ENCODE measurements at regions not wholly inside any gene's neighbourhood (a gene's known extent, or its start where the extent isn't known, plus 50 kb on each side); places are given as distances from the start of the nearest gene placed in this dataset.
A peak's percentile ranks its signal among the peaks of the same experiment; 100 is the strongest.

DNA sequence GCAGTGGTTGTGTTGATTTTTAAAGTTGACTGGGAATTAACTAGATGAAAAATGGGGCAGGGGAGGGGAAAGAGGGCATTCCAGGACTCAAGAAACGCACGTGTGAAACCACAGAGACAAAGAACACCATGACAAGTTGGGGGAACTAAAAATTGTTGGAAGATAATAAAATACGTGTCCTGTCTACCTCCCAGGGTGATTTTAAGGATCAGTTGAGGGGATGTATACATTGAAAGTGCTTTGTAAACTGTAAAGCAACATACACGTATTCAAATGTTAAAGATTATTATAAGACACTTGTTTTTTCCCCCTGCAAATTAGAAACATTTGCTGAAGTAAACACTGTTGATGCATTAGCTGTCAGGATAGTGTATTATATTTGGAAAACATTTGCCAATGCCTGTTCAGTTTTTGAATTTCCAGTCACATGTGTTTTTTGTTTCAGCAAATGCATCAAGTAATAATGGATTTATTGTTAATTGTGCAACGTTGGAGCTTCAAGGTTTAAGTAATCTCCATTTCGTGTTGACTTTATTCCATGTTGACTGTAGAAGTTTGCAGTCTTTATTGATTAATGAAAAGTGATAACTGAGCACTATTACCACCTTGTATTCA is 412.7 kb downstream of the ACTL7B start (continued):
- TF ChIP-seq, protein P1, sequence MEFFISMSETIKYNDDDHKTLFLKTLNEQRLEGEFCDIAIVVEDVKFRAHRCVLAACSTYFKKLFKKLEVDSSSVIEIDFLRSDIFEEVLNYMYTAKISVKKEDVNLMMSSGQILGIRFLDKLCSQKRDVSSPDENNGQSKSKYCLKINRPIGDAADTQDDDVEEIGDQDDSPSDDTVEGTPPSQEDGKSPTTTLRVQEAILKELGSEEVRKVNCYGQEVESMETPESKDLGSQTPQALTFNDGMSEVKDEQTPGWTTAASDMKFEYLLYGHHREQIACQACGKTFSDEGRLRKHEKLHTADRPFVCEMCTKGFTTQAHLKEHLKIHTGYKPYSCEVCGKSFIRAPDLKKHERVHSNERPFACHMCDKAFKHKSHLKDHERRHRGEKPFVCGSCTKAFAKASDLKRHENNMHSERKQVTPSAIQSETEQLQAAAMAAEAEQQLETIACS (CRISPR knock-in tag; IDR thresholded peaks at IDR 0.05), result no peak
- TF ChIP-seq, protein P2, sequence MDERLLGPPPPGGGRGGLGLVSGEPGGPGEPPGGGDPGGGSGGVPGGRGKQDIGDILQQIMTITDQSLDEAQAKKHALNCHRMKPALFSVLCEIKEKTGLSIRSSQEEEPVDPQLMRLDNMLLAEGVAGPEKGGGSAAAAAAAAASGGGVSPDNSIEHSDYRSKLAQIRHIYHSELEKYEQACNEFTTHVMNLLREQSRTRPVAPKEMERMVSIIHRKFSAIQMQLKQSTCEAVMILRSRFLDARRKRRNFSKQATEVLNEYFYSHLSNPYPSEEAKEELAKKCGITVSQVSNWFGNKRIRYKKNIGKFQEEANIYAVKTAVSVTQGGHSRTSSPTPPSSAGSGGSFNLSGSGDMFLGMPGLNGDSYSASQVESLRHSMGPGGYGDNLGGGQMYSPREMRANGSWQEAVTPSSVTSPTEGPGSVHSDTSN (CRISPR knock-in tag; IDR thresholded peaks at IDR 0.05), result no peak
- TF ChIP-seq ZGPAT (CRISPR knock-in tag; IDR thresholded peaks at IDR 0.05) (peak; percentile 46; the same call in 1 of the 2 replicates), RCOR2 (CRISPR knock-in tag; IDR thresholded peaks at IDR 0.05) (0 out of 2 replicates have a peak, but pooled peaks have one; percentile 52), ZNF44 (CRISPR knock-in tag; IDR thresholded peaks at IDR 0.05) (no peak), ZMYM2 (CRISPR knock-in tag; IDR thresholded peaks at IDR 0.05) (no peak), HNF4A (CRISPR knock-in tag; IDR thresholded peaks at IDR 0.05) (peak; percentile 58), MED8 (CRISPR knock-in tag; IDR thresholded peaks at IDR 0.05; ENCODE audit: insufficient replicate concordance) (no peak), MTA3 (CRISPR knock-in tag; IDR thresholded peaks at IDR 0.05) (no peak), SPEN (CRISPR knock-in tag; IDR thresholded peaks at IDR 0.05; ENCODE audit: low read depth) (no peak), ZNF576 (CRISPR knock-in tag; IDR thresholded peaks at IDR 0.05) (no peak), ZFP90 (CRISPR knock-in tag; IDR thresholded peaks at IDR 0.05; ENCODE audit: borderline replicate concordance) (no peak), ZBTB37 (CRISPR knock-in tag; IDR thresholded peaks at IDR 0.05) (no peak), ZNF34 (CRISPR knock-in tag; IDR thresholded peaks at IDR 0.05; ENCODE audit: borderline replicate concordance) (no peak), ZNF766 (CRISPR knock-in tag; IDR thresholded peaks at IDR 0.05; ENCODE audit: borderline replicate concordance) (no peak), HDAC1 (CRISPR knock-in tag; IDR thresholded peaks at IDR 0.05) (no peak), FOSL1 (CRISPR knock-in tag; IDR thresholded peaks at IDR 0.05; ENCODE audit: borderline replicate concordance) (no peak), RFXANK (CRISPR knock-in tag; IDR thresholded peaks at IDR 0.05) (no peak), HDAC6 (IDR thresholded peaks at IDR 0.05; ENCODE audit: low read depth, low read length) (no peak)
- TF ChIP-seq, protein P3, sequence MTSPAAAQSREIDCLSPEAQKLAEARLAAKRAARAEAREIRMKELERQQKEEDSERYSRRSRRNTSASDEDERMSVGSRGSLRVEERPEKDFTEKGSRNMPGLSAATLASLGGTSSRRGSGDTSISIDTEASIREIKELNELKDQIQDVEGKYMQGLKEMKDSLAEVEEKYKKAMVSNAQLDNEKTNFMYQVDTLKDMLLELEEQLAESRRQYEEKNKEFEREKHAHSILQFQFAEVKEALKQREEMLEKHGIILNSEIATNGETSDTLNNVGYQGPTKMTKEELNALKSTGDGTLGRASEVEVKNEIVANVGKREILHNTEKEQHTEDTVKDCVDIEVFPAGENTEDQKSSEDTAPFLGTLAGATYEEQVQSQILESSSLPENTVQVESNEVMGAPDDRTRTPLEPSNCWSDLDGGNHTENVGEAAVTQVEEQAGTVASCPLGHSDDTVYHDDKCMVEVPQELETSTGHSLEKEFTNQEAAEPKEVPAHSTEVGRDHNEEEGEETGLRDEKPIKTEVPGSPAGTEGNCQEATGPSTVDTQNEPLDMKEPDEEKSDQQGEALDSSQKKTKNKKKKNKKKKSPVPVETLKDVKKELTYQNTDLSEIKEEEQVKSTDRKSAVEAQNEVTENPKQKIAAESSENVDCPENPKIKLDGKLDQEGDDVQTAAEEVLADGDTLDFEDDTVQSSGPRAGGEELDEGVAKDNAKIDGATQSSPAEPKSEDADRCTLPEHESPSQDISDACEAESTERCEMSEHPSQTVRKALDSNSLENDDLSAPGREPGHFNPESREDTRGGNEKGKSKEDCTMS (CRISPR knock-in tag; conservative IDR thresholded peaks at IDR 0.05), result no peak
- TF ChIP-seq, protein P4, sequence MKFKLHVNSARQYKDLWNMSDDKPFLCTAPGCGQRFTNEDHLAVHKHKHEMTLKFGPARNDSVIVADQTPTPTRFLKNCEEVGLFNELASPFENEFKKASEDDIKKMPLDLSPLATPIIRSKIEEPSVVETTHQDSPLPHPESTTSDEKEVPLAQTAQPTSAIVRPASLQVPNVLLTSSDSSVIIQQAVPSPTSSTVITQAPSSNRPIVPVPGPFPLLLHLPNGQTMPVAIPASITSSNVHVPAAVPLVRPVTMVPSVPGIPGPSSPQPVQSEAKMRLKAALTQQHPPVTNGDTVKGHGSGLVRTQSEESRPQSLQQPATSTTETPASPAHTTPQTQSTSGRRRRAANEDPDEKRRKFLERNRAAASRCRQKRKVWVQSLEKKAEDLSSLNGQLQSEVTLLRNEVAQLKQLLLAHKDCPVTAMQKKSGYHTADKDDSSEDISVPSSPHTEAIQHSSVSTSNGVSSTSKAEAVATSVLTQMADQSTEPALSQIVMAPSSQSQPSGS (CRISPR knock-in tag; IDR thresholded peaks at IDR 0.05), result no peak

All from HepG2 (cell line).